ENCODE measurements at regions not wholly inside any gene's neighbourhood (a gene's known extent, or its start where the extent isn't known, plus 50 kb on each side); places are given as distances from the start of the nearest gene placed in this dataset.

- TF ChIP-seq CTCF (conservative IDR thresholded peaks at IDR 0.05; ENCODE audit: low read length) (no peak), EZH2phosphoT487 (IDR thresholded peaks at IDR 0.05; ENCODE audit: borderline replicate concordance) (no peak)
These were observed 89.2 kb upstream of the PLCL2 start for GRCh38 chr3:16795581-16795980.

Measured in Loucy (cell line).